ENCODE measurements at regions not wholly inside any gene's neighbourhood (a gene's known extent, or its start where the extent isn't known, plus 50 kb on each side); places are given as distances from the start of the nearest gene placed in this dataset.

DNA sequence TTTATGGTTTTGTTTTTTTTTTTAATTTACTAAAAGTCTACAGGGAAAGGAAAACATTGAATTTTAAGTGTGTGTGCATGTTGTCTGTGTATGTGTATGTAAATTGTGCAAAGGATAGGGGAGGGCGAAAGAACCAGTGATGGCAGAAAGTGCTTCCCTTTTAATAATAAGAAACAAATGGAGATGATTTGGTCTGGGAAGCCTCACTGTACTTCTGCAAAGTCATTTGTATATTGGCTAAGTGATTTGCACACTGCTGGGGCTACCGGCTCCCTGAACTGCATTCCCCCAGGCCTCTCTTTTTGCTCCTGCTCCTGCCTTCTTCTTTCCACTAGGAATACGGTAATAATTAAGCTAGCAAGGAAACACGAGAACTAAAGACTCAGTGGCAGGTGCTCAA, 101.2 kb downstream of the CD47 start:
- TF ChIP-seq, protein P1, sequence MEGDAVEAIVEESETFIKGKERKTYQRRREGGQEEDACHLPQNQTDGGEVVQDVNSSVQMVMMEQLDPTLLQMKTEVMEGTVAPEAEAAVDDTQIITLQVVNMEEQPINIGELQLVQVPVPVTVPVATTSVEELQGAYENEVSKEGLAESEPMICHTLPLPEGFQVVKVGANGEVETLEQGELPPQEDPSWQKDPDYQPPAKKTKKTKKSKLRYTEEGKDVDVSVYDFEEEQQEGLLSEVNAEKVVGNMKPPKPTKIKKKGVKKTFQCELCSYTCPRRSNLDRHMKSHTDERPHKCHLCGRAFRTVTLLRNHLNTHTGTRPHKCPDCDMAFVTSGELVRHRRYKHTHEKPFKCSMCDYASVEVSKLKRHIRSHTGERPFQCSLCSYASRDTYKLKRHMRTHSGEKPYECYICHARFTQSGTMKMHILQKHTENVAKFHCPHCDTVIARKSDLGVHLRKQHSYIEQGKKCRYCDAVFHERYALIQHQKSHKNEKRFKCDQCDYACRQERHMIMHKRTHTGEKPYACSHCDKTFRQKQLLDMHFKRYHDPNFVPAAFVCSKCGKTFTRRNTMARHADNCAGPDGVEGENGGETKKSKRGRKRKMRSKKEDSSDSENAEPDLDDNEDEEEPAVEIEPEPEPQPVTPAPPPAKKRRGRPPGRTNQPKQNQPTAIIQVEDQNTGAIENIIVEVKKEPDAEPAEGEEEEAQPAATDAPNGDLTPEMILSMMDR (IDR thresholded peaks at IDR 0.05): no peak
- TF ChIP-seq EP300 (IDR thresholded peaks at IDR 0.05) (no peak), POLR2AphosphoS5 (IDR thresholded peaks at IDR 0.05) (no peak), POLR2A (IDR thresholded peaks at IDR 0.05; ENCODE audit: low read depth) (no peak)

Data from esophagus muscularis mucosa (tissue), 4 donors.